HepG2 (cell line): ENCODE measurements at regions not wholly inside any gene's neighbourhood (a gene's known extent, or its start where the extent isn't known, plus 50 kb on each side); places are given as distances from the start of the nearest gene placed in this dataset.
A peak's percentile ranks its signal among the peaks of the same experiment; 100 is the strongest.

ENCODE experiments used
- ATF7 ChIP-seq, 2 experiments: fragments of 450-650 bp in 1 of 2; sonication (generic) in 1 of 2; formaldehyde crosslinking in 1 of 2; IDR thresholded peaks; 2 replicates each; pipeline versions ENCODE4 v1.4.0 to v1.6.1; 2016 to 2020; ENCODE audit warnings: antibody characterized with exemption in 1 of 2, mild to moderate bottlenecking in 1 of 2, missing genetic modification reagents in 1 of 2
- MBD4 ChIP-seq: IDR thresholded peaks from 2 replicates; pipeline ENCODE4 v1.6.1; 2012; ENCODE audit warnings: low read length, inconsistent platforms, borderline replicate concordance
- MTA1 ChIP-seq: sonication (generic); formaldehyde crosslinking; IDR thresholded peaks from 2 replicates; pipeline ENCODE4 v1.4.0; 2020; ENCODE audit warnings: missing genetic modification reagents, mild to moderate bottlenecking, borderline replicate concordance
- NFKBIZ ChIP-seq: IDR thresholded peaks from 2 replicates; pipeline ENCODE4 v1.6.1; 2018; ENCODE audit warnings: missing genetic modification reagents, missing compliant biosample characterization
- POLR2A ChIP-seq, 2 experiments: IDR thresholded peaks; 2 replicates each; pipeline ENCODE4 v1.6.1; 2011; ENCODE audit warnings: low read depth in 2 of 2, low read length in 2 of 2, mild to moderate bottlenecking in 1 of 2, moderate library complexity in 1 of 2; ENCODE audit not compliant: insufficient read depth in 1 of 2
- REL ChIP-seq: sonication (generic); formaldehyde crosslinking; conservative IDR thresholded peaks from 2 replicates; pipeline ENCODE4 v1.8.0; 2022; ENCODE audit warnings: mild to moderate bottlenecking, missing genetic modification reagents, moderate library complexity
- SOX6 ChIP-seq, 2 experiments: fragments of 450-650 bp in 1 of 2; sonication (generic) in 1 of 2; formaldehyde crosslinking in 1 of 2; IDR thresholded peaks; 2 replicates each; pipeline versions ENCODE4 v1.4.0 to v1.6.1; 2017 to 2020; ENCODE audit warnings: antibody characterized with exemption in 1 of 2, mild to moderate bottlenecking in 1 of 2, missing genetic modification reagents in 1 of 2
- TBX2 ChIP-seq: sonication (generic); formaldehyde crosslinking; IDR thresholded peaks from 2 replicates; pipeline ENCODE4 v1.5.0; 2020; ENCODE audit warnings: missing genetic modification reagents, mild to moderate bottlenecking, borderline replicate concordance
- TEAD3 ChIP-seq: optimal IDR thresholded peaks from 2 replicates; pipeline ENCODE3; 2016; ENCODE audit warnings: borderline replicate concordance
- TMF1 ChIP-seq: sonication (generic); formaldehyde crosslinking; IDR thresholded peaks from 2 replicates; pipeline ENCODE4 v1.8.1; 2022; ENCODE audit warnings: low read depth, missing genetic modification reagents
- ZFP82 ChIP-seq: sonication (generic); formaldehyde crosslinking; IDR thresholded peaks from 2 replicates; pipeline ENCODE4 v1.5.1; 2020; ENCODE audit warnings: mild to moderate bottlenecking, missing genetic modification reagents, borderline replicate concordance
- ZFP90 ChIP-seq: sonication (generic); formaldehyde crosslinking; IDR thresholded peaks from 2 replicates; pipeline ENCODE4 v1.8.0; 2022; ENCODE audit warnings: missing genetic modification reagents, mild to moderate bottlenecking, inconsistent platforms, borderline replicate concordance
- ZNF263 ChIP-seq: sonication (generic); formaldehyde crosslinking; IDR thresholded peaks from 2 replicates; pipeline ENCODE4 v1.4.0; 2020; ENCODE audit warnings: missing genetic modification reagents
- ZNF484 ChIP-seq: sonication (generic); formaldehyde crosslinking; IDR thresholded peaks from 2 replicates; pipeline ENCODE4 v1.5.1; 2020; ENCODE audit warnings: mild to moderate bottlenecking, low read depth, missing genetic modification reagents, borderline replicate concordance
- ZNF556 ChIP-seq: sonication (generic); formaldehyde crosslinking; IDR thresholded peaks from 2 replicates; pipeline ENCODE4 v1.4.0; 2020; ENCODE audit warnings: mild to moderate bottlenecking, missing genetic modification reagents, borderline replicate concordance
- ZNF563 ChIP-seq: sonication (generic); formaldehyde crosslinking; IDR thresholded peaks from 2 replicates; pipeline ENCODE4 v1.8.0; 2022; ENCODE audit warnings: mild to moderate bottlenecking, moderate library complexity, missing genetic modification reagents
- ZNF567 ChIP-seq: sonication (generic); formaldehyde crosslinking; IDR thresholded peaks from 2 replicates; pipeline ENCODE4 v1.8.1; 2023; ENCODE audit warnings: mild to moderate bottlenecking, missing genetic modification reagents, borderline replicate concordance
- ZNF570 ChIP-seq: sonication (generic); formaldehyde crosslinking; IDR thresholded peaks from 2 replicates; pipeline ENCODE4 v1.4.0; 2020; ENCODE audit warnings: mild to moderate bottlenecking, missing genetic modification reagents, borderline replicate concordance
- TF ChIP-seq, protein P1 (sequence below): sonication (generic); formaldehyde crosslinking; IDR thresholded peaks from 2 replicates; pipeline ENCODE4 v1.4.0; 2020; ENCODE audit warnings: missing genetic modification reagents, borderline replicate concordance
- TF ChIP-seq, protein P2 (sequence below): sonication (generic); formaldehyde crosslinking; IDR thresholded peaks from 2 replicates; pipeline ENCODE4 v1.4.0; 2020; ENCODE audit warnings: missing genetic modification reagents
- TF ChIP-seq, protein P3 (sequence below): sonication (generic); formaldehyde crosslinking; IDR thresholded peaks from 2 replicates; pipeline ENCODE4 v1.4.0; 2020; ENCODE audit warnings: mild to moderate bottlenecking, missing genetic modification reagents
- TF ChIP-seq, protein P4 (sequence below): sonication (generic); formaldehyde crosslinking; IDR thresholded peaks from 2 replicates; pipeline ENCODE4 v1.5.1; 2020; ENCODE audit warnings: missing genetic modification reagents, mild to moderate bottlenecking, borderline replicate concordance

DNA sequence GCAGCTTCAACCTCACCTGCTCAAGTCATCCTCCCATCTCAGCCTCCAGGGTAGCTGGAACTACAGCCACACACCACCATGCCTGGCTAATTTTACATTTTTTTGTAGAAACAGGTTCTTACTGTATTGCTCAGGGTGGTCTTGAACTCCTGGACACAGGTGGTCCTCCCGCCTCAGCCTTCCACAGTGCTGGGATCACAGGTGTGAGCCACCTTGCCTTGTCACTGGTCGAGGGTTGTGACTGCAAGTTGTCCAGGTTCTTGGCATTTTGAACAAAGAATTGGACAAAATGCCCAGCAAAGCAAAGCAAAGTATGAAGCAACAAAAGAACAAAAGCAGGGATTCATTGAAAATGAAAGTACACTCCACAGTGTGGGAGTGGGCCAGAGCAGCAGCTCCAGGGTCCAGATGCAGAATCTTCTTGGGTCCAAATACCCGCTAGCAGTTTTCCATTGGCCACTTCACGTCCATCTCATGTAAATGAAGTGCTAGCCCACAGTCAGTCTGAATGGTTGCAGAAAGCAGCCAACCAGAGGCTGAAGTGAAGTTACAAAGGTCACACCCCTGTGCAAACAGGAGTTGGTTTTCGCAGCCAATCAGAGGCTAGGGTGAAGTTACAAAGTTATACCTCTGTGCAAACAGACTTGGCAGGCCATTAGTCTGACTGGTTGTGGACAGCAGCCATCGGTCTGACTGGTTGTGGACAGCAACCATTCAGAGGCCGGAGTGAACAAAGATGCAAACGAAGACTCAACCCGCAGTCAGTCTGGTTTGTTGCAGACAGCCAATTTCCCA is 109.5 kb upstream of the KIF26B start (continued):
- TF ChIP-seq, protein P1, sequence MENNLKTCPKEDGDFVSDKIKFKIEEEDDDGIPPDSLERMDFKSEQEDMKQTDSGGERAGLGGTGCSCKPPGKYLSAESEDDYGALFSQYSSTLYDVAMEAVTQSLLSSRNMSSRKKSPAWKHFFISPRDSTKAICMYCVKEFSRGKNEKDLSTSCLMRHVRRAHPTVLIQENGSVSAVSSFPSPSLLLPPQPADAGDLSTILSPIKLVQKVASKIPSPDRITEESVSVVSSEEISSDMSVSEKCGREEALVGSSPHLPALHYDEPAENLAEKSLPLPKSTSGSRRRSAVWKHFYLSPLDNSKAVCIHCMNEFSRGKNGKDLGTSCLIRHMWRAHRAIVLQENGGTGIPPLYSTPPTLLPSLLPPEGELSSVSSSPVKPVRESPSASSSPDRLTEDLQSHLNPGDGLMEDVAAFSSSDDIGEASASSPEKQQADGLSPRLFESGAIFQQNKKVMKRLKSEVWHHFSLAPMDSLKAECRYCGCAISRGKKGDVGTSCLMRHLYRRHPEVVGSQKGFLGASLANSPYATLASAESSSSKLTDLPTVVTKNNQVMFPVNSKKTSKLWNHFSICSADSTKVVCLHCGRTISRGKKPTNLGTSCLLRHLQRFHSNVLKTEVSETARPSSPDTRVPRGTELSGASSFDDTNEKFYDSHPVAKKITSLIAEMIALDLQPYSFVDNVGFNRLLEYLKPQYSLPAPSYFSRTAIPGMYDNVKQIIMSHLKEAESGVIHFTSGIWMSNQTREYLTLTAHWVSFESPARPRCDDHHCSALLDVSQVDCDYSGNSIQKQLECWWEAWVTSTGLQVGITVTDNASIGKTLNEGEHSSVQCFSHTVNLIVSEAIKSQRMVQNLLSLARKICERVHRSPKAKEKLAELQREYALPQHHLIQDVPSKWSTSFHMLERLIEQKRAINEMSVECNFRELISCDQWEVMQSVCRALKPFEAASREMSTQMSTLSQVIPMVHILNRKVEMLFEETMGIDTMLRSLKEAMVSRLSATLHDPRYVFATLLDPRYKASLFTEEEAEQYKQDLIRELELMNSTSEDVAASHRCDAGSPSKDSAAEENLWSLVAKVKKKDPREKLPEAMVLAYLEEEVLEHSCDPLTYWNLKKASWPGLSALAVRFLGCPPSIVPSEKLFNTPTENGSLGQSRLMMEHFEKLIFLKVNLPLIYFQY (CRISPR knock-in tag) = peak; percentile 96; the same call in 1 of the 2 replicates
- TF ChIP-seq TMF1 (no peak), REL (CRISPR knock-in tag) (no peak), MTA1 (CRISPR knock-in tag) (no peak), POLR2A (IDR thresholded peaks at IDR 0.05; ENCODE audit: insufficient read depth in 1 of 2, low read depth in 2 of 2, low read length in 2 of 2) (peak; percentile 58 to 69), ZNF570 (no peak), TEAD3 (no peak), ZNF484 (CRISPR knock-in tag) (no peak), TBX2 (CRISPR knock-in tag) (peak; percentile 79), ZNF556 (CRISPR knock-in tag) (no peak; the same call in 1 of the 2 replicates), ATF7 (IDR thresholded peaks at IDR 0.05) (no peak), ATF7 (CRISPR knock-in tag; IDR thresholded peaks at IDR 0.05) (no peak), MBD4 (no peak), ZFP82 (no peak), ZNF263 (CRISPR knock-in tag) (peak; percentile 56; the same call in 1 of the 2 replicates), ZFP90 (CRISPR knock-in tag) (no peak), SOX6 (IDR thresholded peaks at IDR 0.05) (no peak), SOX6 (CRISPR knock-in tag; IDR thresholded peaks at IDR 0.05) (peak; percentile 89), NFKBIZ (CRISPR knock-in tag) (no peak), ZNF567 (CRISPR knock-in tag) (no peak), ZNF563 (CRISPR knock-in tag) (no peak)
- TF ChIP-seq, protein P2, sequence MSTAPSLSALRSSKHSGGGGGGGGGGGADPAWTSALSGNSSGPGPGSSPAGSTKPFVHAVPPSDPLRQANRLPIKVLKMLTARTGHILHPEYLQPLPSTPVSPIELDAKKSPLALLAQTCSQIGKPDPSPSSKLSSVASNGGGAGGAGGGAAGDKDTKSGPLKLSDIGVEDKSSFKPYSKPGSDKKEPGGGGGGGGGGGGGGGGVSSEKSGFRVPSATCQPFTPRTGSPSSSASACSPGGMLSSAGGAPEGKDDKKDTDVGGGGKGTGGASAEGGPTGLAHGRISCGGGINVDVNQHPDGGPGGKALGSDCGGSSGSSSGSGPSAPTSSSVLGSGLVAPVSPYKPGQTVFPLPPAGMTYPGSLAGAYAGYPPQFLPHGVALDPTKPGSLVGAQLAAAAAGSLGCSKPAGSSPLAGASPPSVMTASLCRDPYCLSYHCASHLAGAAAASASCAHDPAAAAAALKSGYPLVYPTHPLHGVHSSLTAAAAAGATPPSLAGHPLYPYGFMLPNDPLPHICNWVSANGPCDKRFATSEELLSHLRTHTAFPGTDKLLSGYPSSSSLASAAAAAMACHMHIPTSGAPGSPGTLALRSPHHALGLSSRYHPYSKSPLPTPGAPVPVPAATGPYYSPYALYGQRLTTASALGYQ (CRISPR knock-in tag) = no peak
- TF ChIP-seq, protein P3, sequence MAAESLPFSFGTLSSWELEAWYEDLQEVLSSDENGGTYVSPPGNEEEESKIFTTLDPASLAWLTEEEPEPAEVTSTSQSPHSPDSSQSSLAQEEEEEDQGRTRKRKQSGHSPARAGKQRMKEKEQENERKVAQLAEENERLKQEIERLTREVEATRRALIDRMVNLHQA (CRISPR knock-in tag) = no peak
- TF ChIP-seq, protein P4, sequence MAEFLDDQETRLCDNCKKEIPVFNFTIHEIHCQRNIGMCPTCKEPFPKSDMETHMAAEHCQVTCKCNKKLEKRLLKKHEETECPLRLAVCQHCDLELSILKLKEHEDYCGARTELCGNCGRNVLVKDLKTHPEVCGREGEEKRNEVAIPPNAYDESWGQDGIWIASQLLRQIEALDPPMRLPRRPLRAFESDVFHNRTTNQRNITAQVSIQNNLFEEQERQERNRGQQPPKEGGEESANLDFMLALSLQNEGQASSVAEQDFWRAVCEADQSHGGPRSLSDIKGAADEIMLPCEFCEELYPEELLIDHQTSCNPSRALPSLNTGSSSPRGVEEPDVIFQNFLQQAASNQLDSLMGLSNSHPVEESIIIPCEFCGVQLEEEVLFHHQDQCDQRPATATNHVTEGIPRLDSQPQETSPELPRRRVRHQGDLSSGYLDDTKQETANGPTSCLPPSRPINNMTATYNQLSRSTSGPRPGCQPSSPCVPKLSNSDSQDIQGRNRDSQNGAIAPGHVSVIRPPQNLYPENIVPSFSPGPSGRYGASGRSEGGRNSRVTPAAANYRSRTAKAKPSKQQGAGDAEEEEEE (CRISPR knock-in tag) = no peak
